HG03025 (cell line): ENCODE measurements at regions not wholly inside any gene's neighbourhood (a gene's known extent, or its start where the extent isn't known, plus 50 kb on each side); places are given as distances from the start of the nearest gene placed in this dataset.

ENCODE experiments used
- ATAC-seq: cut with Tn5 transposase; IDR thresholded peaks from one replicate; pipeline ENCODE4 v1.9.1; 2021; ENCODE audit warnings: mild to moderate bottlenecking, moderate library complexity; ENCODE audit not compliant: unreplicated experiment, low FRiP score

DNA sequence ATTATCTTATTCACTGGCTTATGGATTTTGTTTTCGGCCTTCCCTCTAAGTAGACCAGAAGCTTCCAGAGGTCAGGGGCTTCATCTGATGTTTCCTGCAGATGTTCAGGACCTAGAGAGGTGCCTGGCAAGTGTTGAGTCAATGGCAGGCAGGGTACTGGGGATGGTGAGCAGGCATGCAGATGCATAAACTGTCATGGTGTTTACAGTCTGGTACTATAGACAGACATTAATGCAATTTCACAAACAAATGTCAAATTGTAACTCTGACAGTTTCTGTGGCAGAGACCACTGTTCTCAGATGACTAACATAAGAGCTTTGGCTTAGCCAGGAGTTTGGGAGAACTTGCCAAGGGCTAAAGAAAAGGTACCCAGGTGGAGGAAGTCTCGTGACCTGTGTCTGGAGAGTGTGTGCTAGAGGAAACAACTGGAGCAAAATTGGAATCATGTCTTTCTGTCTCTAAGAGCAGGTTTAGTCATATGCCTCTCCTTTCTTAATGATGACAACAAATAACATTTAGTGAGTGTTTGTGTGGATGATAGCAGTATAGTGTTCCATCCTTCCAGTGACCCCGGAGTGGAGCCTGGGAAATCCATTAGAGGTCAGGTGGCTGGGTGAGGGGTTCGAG, 53.7 kb upstream of the TRAK1 start:
- ATAC-seq, result no peak

- ATAC-seq, result no peak
These were observed 54.7 kb upstream of the TRAK1 start for GRCh38 chr3:42036483-42036823.

DNA sequence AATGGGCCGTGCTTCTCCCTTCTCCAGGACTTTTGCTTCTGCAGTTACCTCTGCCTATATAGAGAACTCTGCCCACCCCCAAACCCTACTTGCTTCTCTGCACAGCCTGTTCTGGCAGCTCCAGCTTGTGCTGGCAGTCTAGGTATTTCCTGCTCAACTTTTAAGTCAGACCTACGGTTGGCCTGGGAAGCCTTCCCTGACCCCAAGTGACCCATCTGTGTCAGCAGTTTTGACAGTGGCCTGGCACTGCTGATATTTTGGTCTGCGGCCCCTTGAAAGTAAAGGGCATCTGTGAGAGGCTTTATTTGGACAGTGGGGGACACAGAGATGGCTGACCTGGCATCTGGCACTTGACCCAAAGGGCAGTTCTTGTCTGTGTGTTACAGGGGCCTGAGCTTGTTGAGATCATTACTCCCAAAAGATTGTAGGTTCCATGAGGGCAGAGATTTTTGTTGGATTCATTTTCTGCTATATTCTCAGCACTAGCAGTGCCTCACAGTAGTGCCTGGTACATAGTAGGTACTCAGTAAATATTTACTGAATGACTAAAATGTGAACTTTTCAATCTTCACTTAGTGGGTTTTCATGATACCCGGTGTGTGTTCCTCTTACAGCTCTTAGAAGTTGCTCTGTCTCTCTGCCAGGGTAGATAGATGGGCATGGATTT, 55.2 kb upstream of the TRAK1 start:
- no peak for ATAC-seq

- ATAC-seq, result no peak
These were observed 56.1 kb upstream of the TRAK1 start for GRCh38 chr3:42035007-42035406.

DNA sequence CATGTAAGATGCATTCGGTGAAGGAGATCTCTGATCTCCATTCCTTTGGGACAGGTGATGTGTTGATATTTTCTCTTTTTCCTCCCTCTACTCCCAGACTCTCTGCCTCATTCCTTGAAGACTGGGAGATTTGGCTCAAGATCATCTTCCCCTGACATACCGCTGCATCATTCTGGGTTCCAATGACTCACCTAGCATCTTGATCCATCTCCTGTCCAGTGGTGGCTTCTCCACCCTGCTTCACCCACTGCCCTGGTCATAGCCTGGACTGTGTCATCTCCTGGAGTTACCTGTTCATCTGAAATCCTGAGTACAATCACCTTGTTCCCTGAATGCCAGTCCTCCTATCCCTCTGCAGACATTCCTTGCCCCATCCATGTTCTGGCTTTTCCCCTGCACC, 57.4 kb upstream of the TRAK1 start:
- no peak for ATAC-seq

DNA sequence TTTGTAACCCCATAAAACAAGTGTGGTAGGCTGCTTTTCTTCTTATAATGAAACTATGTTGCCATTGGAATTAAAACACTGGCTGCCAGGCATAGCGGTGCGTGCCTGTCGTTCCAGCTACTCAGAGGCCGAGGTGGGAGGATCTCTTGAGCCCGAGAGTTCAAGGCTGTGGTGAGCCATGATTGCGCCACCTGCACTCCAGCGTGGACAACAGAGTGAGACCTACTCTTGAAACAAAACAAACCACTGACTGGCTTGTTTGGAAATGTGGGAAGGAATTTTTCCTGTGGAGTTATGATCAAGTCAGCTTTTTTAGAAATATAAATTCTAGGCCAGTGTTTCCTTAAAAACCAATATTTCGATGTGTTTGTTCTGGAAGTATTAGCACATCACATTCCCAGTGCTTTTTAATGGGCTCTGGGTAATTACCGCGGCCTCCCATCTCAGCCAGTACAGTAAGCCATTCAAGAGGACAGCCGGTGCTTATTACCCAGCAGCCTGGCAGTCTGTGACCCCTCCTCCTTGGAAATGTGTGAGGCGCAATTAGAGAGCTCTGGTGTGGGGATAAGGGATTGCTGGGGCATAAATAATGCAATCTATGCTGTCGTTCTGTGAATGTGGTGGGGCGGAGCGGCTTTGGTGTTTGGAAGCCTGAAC, 58.3 kb upstream of the TRAK1 start:
- ATAC-seq, result no peak

DNA sequence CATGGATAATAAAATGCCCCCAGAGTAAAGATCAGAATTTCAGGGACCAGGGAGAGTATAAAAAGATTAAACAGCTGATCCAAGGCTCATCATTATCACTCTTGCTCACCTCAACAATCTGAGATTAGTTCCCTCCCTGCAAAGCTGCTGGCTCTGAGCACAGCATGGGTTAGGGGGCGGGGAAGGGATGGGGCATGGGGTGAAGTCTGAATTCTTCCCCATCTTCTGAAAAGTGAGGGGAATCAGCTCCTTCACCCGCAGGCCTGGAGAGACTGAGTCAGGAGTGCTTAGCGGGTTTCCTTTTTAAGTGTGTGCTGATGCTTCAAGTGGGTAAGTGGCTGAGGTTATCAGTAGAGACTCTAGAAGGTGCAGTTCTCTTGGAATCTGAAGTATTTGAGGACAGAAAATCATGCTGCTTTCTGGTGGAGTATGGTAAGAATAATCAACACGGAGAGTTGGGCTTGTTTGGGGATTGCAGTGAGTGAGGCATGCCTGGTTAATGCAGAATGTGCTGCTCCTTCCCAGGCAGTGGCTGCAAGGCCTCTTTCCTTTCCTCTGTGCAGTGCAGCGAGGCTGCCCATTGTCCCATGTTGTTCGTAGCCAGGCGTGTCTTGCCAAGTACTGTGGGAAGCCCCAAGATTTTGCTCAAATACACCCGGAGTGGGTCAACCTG, 59.2 kb upstream of the TRAK1 start:
- no peak for ATAC-seq

DNA sequence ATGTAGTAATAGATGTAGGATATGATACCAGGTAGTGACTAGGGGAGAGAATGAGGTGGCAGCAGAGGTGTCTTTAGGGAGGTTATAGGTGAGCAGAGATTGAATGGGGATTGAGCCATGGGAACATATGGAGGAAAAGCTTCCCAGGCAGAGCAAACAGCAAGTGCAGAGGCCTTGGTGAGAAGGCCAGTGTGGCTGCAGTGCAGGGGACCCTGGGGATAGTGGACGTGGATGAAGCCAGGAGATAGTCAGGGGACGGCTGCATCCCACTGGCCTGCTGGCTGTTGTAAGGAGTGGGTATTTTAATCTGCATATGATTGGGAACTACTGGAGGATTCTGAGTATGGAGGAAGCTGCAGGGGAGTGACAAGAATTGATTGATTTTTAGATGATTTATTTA, 62.7 kb upstream of the TRAK1 start:
- ATAC-seq, result no peak

GRCh38 chr3:42027571-42027970, 63.6 kb upstream of the TRAK1 start:
- no peak for ATAC-seq

- no peak for ATAC-seq
These were observed 63.7 kb upstream of the ULK4 start for GRCh38 chr3:42025370-42026138.

GRCh38 chr3:42024591-42025351, 62.9 kb upstream of the ULK4 start:
- ATAC-seq, result no peak

DNA sequence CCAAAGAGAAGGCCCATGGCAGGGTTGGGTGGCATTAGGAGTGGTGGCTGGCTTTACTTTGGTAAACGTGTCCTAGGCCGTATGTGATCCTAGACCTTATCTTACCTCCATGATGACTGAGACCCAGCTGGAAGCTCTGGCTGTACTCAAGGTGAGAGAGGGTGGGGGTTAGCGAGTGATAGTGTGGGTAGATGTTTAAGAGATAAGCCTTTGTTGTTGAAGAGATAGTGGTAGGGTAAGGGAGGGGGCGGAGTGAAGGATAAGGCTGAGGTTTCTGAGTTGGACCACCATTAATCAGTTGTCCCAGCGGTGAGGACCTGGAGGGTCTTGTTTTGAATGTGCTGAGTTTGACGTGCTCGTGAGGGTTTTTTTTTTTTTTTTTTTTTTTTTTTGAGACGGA, 61.5 kb upstream of the ULK4 start:
- no peak for ATAC-seq

- no peak for ATAC-seq
These were observed 60.5 kb upstream of the ULK4 start for GRCh38 chr3:42022355-42022754.

DNA sequence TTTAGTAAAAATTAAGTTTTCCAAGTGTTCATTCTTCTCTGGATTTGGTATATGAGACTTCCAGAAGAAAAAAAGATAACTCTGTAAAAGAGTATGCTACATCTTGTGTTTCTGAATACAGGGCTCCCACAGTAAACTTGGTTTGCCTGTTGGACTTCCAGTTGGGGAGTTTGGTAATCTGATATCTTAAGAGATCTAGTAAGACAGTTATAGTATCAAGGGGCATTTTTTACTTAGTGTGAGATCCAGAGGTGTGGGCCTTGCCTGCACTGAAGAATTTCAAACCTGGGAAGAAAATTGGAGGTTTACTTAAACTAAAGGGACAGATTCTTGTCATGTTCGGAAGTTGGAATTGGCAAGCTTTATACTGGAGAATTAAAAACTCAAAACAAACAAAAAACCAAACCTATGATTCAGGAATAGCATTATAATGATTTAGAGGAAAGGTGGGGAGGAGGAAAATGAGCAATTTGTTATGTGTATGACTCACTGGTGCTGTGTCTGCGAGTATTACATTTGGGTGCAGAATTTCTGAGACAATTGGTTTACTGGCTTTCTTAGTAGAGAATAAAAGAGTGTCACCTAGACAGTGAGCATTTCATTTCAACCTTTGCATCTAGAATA, 58.9 kb upstream of the ULK4 start:
- no peak for ATAC-seq

GRCh38 chr3:42019953-42020260, 58.0 kb upstream of the ULK4 start:
- no peak for ATAC-seq

- ATAC-seq, result no peak
These were observed 57.4 kb upstream of the ULK4 start for GRCh38 chr3:42019144-42019952.

DNA sequence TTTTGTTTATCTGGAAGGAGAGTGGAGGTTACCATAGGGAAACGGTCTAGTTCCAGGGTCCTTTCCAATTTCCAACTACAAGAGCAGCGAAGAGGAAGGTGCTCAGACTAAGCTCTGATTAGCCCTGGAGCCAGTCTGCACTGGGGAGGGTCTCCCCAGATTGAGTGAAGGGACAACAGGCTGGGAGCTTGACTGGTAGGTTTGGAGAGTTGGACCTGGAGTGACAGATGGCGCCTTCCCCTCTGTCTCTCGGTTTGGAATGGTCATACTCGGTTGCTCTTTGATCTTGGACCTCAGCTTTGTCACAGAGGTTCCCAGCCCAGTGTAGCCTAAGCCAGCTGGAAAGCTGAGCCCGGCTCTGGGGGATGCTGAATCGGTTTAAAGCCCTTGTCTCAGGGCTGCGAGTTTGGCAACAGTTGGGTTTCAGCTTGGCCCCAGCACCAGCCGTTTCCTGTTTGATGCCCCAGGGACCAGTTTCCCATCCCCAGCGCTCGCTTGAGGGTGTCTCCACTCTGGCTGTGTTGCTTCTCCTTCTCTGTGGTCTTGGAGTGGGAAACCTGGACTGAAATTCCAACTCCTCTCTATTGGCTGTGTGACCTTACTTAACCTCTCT, 53.1 kb upstream of the ULK4 start:
- no peak for ATAC-seq

DNA sequence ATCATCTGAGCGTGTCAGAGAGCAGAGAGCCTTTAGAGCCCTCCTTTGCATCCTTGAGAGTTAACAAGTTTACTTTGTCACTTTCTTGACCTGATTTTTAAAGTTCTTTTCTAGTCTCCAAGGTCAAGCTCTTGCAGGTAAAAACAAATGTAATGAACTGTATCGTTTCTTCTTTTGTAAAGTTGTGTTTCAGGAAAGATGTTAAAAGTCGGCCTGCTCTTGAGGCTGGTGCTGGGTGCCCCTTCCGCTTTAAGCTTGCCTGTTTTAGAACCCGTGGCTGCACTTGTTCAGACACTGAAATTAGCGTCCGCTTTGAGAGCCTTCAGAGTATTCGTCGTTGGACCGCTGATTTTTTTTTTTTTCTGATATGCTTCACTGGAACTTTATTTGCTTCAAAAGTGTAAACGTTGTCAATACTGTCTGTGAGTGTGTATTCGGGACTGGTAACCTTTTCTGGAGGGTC, 52.6 kb upstream of the ULK4 start:
- no peak for ATAC-seq
